GM12878 (cell line): ENCODE measurements at regions not wholly inside any gene's neighbourhood (a gene's known extent, or its start where the extent isn't known, plus 50 kb on each side); places are given as distances from the start of the nearest gene placed in this dataset.
"Not testable (repeated sequence)": the region's sequence is repeated elsewhere in the genome, so short reads cannot be mapped to it uniquely, and the experiment has no call there.

Experiments
- ATAC-seq: fragments of 200-7000 bp; cut with Tn5 transposase; 3 replicates; pipeline ENCODE4 v1.9.1; 2020; ENCODE audit warnings: mild to moderate bottlenecking, moderate library complexity
- BruUV-seq: library from RNA; stranded (reverse); fragments of 400-500 nt; replicated peaks from 2 replicates; lab custom pipeline; 2021; lab: Mats Ljungman, UMichigan
- CTCF ChIA-PET: fragments of 300-600 bp; sonication (Branson Sonifier 250); formaldehyde crosslinking; extraction: SDS; loops from one replicate; lab custom pipeline; 2021; ENCODE audit warnings: inconsistent platforms; lab: Yijun Ruan, JAX
- POLR2A ChIA-PET: fragments of 350-600 bp; formaldehyde crosslinking; extraction: SDS; loops from one replicate; lab custom pipeline; 2021; ENCODE audit warnings: inconsistent platforms; lab: Charles Lee
- RAD21 ChIA-PET: fragments of 300-600 bp; sonication (Branson Sonifier 250); formaldehyde crosslinking; loops from one replicate; lab custom pipeline; 2023; ENCODE audit warnings: antibody characterized with exemption; ENCODE audit not compliant: unreplicated experiment; lab: Charles Lee
- SMC1A ChIA-PET: fragments of 300-600 bp; sonication (Branson Sonifier 250); formaldehyde crosslinking; loops from one replicate; lab custom pipeline; 2023; ENCODE audit not compliant: unreplicated experiment, uncharacterized antibody; lab: Charles Lee
- DNase-seq: peaks from one replicate; pipeline ENCODE4 v3.0.0-alpha.2; 2011; ENCODE audit warnings: low read depth, low spot score
- FAIRE-seq: peaks from 3 replicates; lab custom pipeline; 2011; peaks lifted over from hg19 to GRCh38; lab: Jason Lieb, UNC
- H2AFZ ChIP-seq: 2 replicates; pipeline ENCODE4 v1.6.0; 2011; ENCODE audit warnings: low read depth, low read length, control low read depth; ENCODE audit not compliant: control insufficient read depth
- H3K27ac ChIP-seq: 2 replicates; pipeline ENCODE4 v1.5.1; 2011; ENCODE audit warnings: control low read depth; ENCODE audit not compliant: control insufficient read depth, insufficient read depth
- H3K27me3 ChIP-seq, 2 experiments: replicated peaks in 1 of 2; 2 replicates each; pipeline versions ENCODE4 v1.6.0 to v1.6.1; 2011; ENCODE audit warnings: low read length in 1 of 2; ENCODE audit not compliant: control insufficient read depth in 2 of 2, insufficient read depth in 2 of 2
- H3K36me3 ChIP-seq, 2 experiments: 2 replicates each; pipeline ENCODE4 v1.5.1; 2011; ENCODE audit warnings: low read length in 1 of 2; ENCODE audit not compliant: control insufficient read depth in 2 of 2, insufficient read depth in 2 of 2
- H3K4me1 ChIP-seq: 2 replicates; pipeline ENCODE4 v1.6.1; 2011; ENCODE audit warnings: mild to moderate bottlenecking, low read length, moderate library complexity, mixed read lengths; ENCODE audit not compliant: control insufficient read depth, insufficient read depth
- H3K4me2 ChIP-seq: 2 replicates; pipeline ENCODE4 v1.6.0; 2011; ENCODE audit warnings: control low read depth; ENCODE audit not compliant: control insufficient read depth, insufficient read depth
- H3K4me3 ChIP-seq: fragments of 200-600 bp; sonication (generic); 2 replicates; pipeline ENCODE4 v1.5.1; 2016
- H3K79me2 ChIP-seq: 2 replicates; pipeline ENCODE4 v1.6.0; 2011; ENCODE audit warnings: low read length; ENCODE audit not compliant: control insufficient read depth, insufficient read depth
- H3K9ac ChIP-seq: 2 replicates; pipeline ENCODE4 v1.8.0; 2011; ENCODE audit warnings: low read length, control low read depth, mixed read lengths; ENCODE audit not compliant: control insufficient read depth, insufficient read depth
- H3K9me3 ChIP-seq: replicated peaks from 3 replicates; pipeline ENCODE4 v1.5.1; 2011; ENCODE audit warnings: mild to moderate bottlenecking, low read length; ENCODE audit not compliant: control insufficient read depth, insufficient read depth
- H4K20me1 ChIP-seq: 2 replicates; pipeline ENCODE4 v1.6.0; 2011; ENCODE audit not compliant: control insufficient read depth, insufficient read depth
- NFYB ChIP-seq: IDR thresholded peaks from 2 replicates; pipeline ENCODE4 v1.6.1; 2011; ENCODE audit warnings: low read depth, mild to moderate bottlenecking, low read length, improper control_type of control experiment, moderate library complexity; ENCODE audit not compliant: insufficient read depth
- ZNF217 ChIP-seq: fragments of 450-650 bp; IDR thresholded peaks from 2 replicates; pipeline ENCODE4 v1.6.1; 2017; ENCODE audit warnings: antibody characterized with exemption, mild to moderate bottlenecking
- WGBS: methylation state at CpG from one replicate; pipeline ENCODE4 v1.1.6; 2016; ENCODE audit warnings: low lambda C conversion rate; ENCODE audit not compliant: insufficient replicate concordance, insufficient coverage; ENCODE audit errors: missing lambda C conversion rate; 5-methylcytosine and 5-hydroxymethylcytosine counted together
- in situ Hi-C: fragments of 300-500 bp; cut with MboI; formaldehyde crosslinking; loops from 9 replicates; pipeline ENCODE4 v1.14.3; 2018; ENCODE audit warnings: mixed read lengths
- intact Hi-C: fragments of 100-400 bp; cut with micrococcal nuclease; formaldehyde crosslinking; loops from one replicate; pipeline ENCODE4 v1.14.2; 2022; ENCODE audit not compliant: unreplicated experiment

- BruUV-seq: no TSS peak
- no peak for ATAC-seq
- H3K27me3 ChIP-seq: no peaks in the 10 kb centered on the region; a peak in 1 of 4 replicates
- ChIA-PET CTCF (no interaction called here), SMC1A (no interaction called here), POLR2A (no interaction called here), RAD21 (no interaction called here)
- H4K20me1 ChIP-seq: no peaks in the 10 kb centered on the region
- H3K9ac ChIP-seq: no peak overlapping the region
- TF ChIP-seq NFYB: no peak
- no peak for TF ChIP-seq ZNF217
- no peaks in the 10 kb centered on the region for H3K36me3 ChIP-seq
- no peaks in the 10 kb centered on the region for H3K4me1 ChIP-seq
- no peak overlapping the region for H2AFZ ChIP-seq
- H3K79me2 ChIP-seq: no peaks in the 10 kb centered on the region
- WGBS: 62% methylated on average over 18 of the region's 18 CpGs
- H3K4me3 ChIP-seq: no peak overlapping the region
- FAIRE-seq: no peak
- in situ Hi-C loops (no loop called here), intact Hi-C loops (no loop called here)
- H3K4me2 ChIP-seq: no peak overlapping the region
- H3K9me3 ChIP-seq: no peaks in the 10 kb centered on the region
- H3K27ac ChIP-seq: no peak overlapping the region
- DNase-seq: no peak
These were observed 265.4 kb downstream of the FAM43A start for GRCh38 chr3:194950906-194951628.

- BruUV-seq, H3K9ac ChIP-seq, POLR2A ChIA-PET, H3K4me1 ChIP-seq, H4K20me1 ChIP-seq, in situ Hi-C loops, RAD21 ChIA-PET, H3K36me3 ChIP-seq, H3K79me2 ChIP-seq, H3K4me3 ChIP-seq, H3K27me3 ChIP-seq, SMC1A ChIA-PET, intact Hi-C loops, H3K9me3 ChIP-seq, ATAC-seq, H2AFZ ChIP-seq, H3K4me2 ChIP-seq, CTCF ChIA-PET, DNase-seq, H3K27ac ChIP-seq, FAIRE-seq: not testable (repeated sequence)
- WGBS: 47% methylated on average over 9 of the region's 9 CpGs
These were observed 265.9 kb downstream of the FAM43A start for GRCh38 chr3:194951629-194951920.
